CD4-positive, CD25-positive, alpha-beta regulatory T cell (primary cell): ENCODE measurements at regions not wholly inside any gene's neighbourhood (a gene's known extent, or its start where the extent isn't known, plus 50 kb on each side); places are given as distances from the start of the nearest gene placed in this dataset.
A peak's percentile ranks its signal among the peaks of the same experiment; 100 is the strongest.

Source experiments
- ATAC-seq, 2 donors: fragments of 150-1000 bp; cut with Tn5 transposase; one replicate each; pipeline ENCODE4 v1.10.0; 2021; ENCODE audit warnings: low read depth in 2 of 2, moderate number of reproducible peaks in 2 of 2, moderate library complexity in 1 of 2
- DNase-seq, 3 donors: peaks; one replicate each; pipeline versions ENCODE4 v3.0.0 to v3.0.0-alpha.2; 2012 to 2022; ENCODE audit warnings: mixed read lengths in 1 of 3
- H3K27ac ChIP-seq: one replicate; pipeline ENCODE4 v1.7.0; 2013; ENCODE audit warnings: mild to moderate bottlenecking, low read length; ENCODE audit not compliant: insufficient read depth, poor library complexity, severe bottlenecking
- H3K27me3 ChIP-seq: one replicate; pipeline ENCODE4 v1.7.0; 2013; ENCODE audit warnings: low read length; ENCODE audit not compliant: control insufficient read depth, insufficient read depth
- H3K36me3 ChIP-seq: one replicate; pipeline ENCODE4 v1.7.0; 2013; ENCODE audit warnings: mild to moderate bottlenecking, low read length, moderate library complexity; ENCODE audit not compliant: control insufficient read depth, insufficient read depth
- H3K4me1 ChIP-seq: 2 replicates; pipeline ENCODE4 v1.7.0; 2013; ENCODE audit warnings: mild to moderate bottlenecking, low read length; ENCODE audit not compliant: insufficient read depth, control insufficient read depth, poor library complexity, severe bottlenecking
- H3K4me3 ChIP-seq: one replicate; pipeline ENCODE4 v1.7.0; 2013; ENCODE audit warnings: low read depth, mild to moderate bottlenecking, low read length, moderate library complexity
- H3K9me3 ChIP-seq, 2 experiments: 1 replicate in 1 of 2; 2 replicates in 1 of 2; pipeline ENCODE4 v1.7.0; 2013; ENCODE audit warnings: low read length in 2 of 2, mild to moderate bottlenecking in 1 of 2, moderate library complexity in 1 of 2; ENCODE audit not compliant: control insufficient read depth in 2 of 2
- H3K27ac Mint-ChIP-seq, 3 donors: one replicate each; pipeline ENCODE4 v1.8.0; 2020 to 2022; ENCODE audit warnings: mild to moderate bottlenecking in 3 of 3, mixed read lengths in 3 of 3, moderate library complexity in 2 of 3
- H3K27me3 Mint-ChIP-seq: one replicate; pipeline ENCODE4 v1.8.0; 2022; ENCODE audit warnings: mild to moderate bottlenecking, mixed read lengths
- H3K36me3 Mint-ChIP-seq: one replicate; pipeline ENCODE4 v1.8.0; 2020; ENCODE audit warnings: mixed read lengths
- H3K4me1 Mint-ChIP-seq, 4 donors: one replicate each; pipeline ENCODE4 v1.8.0; 2020 to 2022; ENCODE audit warnings: mixed read lengths in 4 of 4, mild to moderate bottlenecking in 1 of 4
- H3K4me3 Mint-ChIP-seq, 4 donors: one replicate each; pipeline ENCODE4 v1.8.0; 2020 to 2022; ENCODE audit warnings: mild to moderate bottlenecking in 4 of 4, mixed read lengths in 4 of 4, moderate library complexity in 3 of 4
- H3K9me3 Mint-ChIP-seq, 7 donors: one replicate each; pipeline ENCODE4 v1.8.0; 2020 to 2022; ENCODE audit warnings: mixed read lengths in 7 of 7, mild to moderate bottlenecking in 3 of 7, moderate library complexity in 2 of 7

- Histone ChIP-seq H3K4me1 (no peaks in the 10 kb centered on the region), H3K27me3 (peaks cover 3% of the 10 kb centered on the region), H3K4me3 (no peak overlapping the region), H3K36me3 (no peaks in the 10 kb centered on the region), H3K9me3 (no peaks in the 10 kb centered on the region), H3K27ac (no peak overlapping the region)
- Mint-ChIP-seq H3K9me3 (peaks cover 0 to 2% (median 0%) of the 10 kb centered on the region in 7 donors), H3K4me1 (peaks cover 7 to 13% (median 10%) of the 10 kb centered on the region in 4 donors), H3K36me3 (no peaks in the 10 kb centered on the region), H3K27ac (no peak overlapping the region), H3K4me3 (no peak overlapping the region), H3K27me3 (peaks cover 4% of the 10 kb centered on the region)
- DNase-seq = no peak
- no peak for ATAC-seq
Measured at GRCh38 chr2:157932480-157933159, 56.5 kb upstream of the ACVR1 start.

GRCh38 chr2:157931542-157931941 is 55.4 kb upstream of the ACVR1 start:
- H3K4me1 Mint-ChIP-seq = peaks cover 7 to 13% (median 10%) of the 10 kb centered on the region in 4 donors
- H3K27me3 ChIP-seq = peaks cover 3% of the 10 kb centered on the region
- H3K27ac Mint-ChIP-seq = no peak overlapping the region
- no peaks in the 10 kb centered on the region for H3K4me1 ChIP-seq
- peaks cover 7% of the 10 kb centered on the region for H3K27me3 Mint-ChIP-seq
- no peak for DNase-seq
- H3K36me3 ChIP-seq = no peaks in the 10 kb centered on the region
- no peaks in the 10 kb centered on the region for H3K36me3 Mint-ChIP-seq
- H3K27ac ChIP-seq = no peak overlapping the region
- ATAC-seq = no peak
- peaks cover 0 to 2% (median 0%) of the 10 kb centered on the region in 7 donors for H3K9me3 Mint-ChIP-seq
- H3K9me3 ChIP-seq = no peaks in the 10 kb centered on the region
- H3K4me3 Mint-ChIP-seq = no peak overlapping the region
- H3K4me3 ChIP-seq = no peak overlapping the region

- H3K4me1 Mint-ChIP-seq = peaks cover 0 to 7% (median 2%) of the 10 kb centered on the region in 4 donors
- DNase-seq = no peak
- no peak for ATAC-seq
- peaks cover 7% of the 10 kb centered on the region for H3K27me3 Mint-ChIP-seq
- no peak overlapping the region for H3K4me3 Mint-ChIP-seq
- H3K27ac Mint-ChIP-seq = no peak overlapping the region
- no peaks in the 10 kb centered on the region for H3K4me1 ChIP-seq
- peaks cover 0 to 2% (median 0%) of the 10 kb centered on the region in 7 donors for H3K9me3 Mint-ChIP-seq
- H3K27ac ChIP-seq = no peak overlapping the region
- no peaks in the 10 kb centered on the region for H3K36me3 Mint-ChIP-seq
- no peaks in the 10 kb centered on the region for H3K9me3 ChIP-seq
- H3K27me3 ChIP-seq = peaks cover 3% of the 10 kb centered on the region
- no peaks in the 10 kb centered on the region for H3K36me3 ChIP-seq
- no peak overlapping the region for H3K4me3 ChIP-seq
Measured at GRCh38 chr2:157930728-157931127, 54.6 kb upstream of the ACVR1 start.

- H3K4me3 ChIP-seq = no peak overlapping the region
- no peak overlapping the region for H3K27ac ChIP-seq
- ATAC-seq = no peak
- H3K27me3 ChIP-seq = peaks cover 3% of the 10 kb centered on the region
- no peaks in the 10 kb centered on the region for H3K36me3 ChIP-seq
- no peak overlapping the region for H3K27ac Mint-ChIP-seq
- peaks cover 0 to 2% (median 0%) of the 10 kb centered on the region in 7 donors for H3K9me3 Mint-ChIP-seq
- peaks cover 7% of the 10 kb centered on the region for H3K27me3 Mint-ChIP-seq
- no peaks in the 10 kb centered on the region for H3K36me3 Mint-ChIP-seq
- no peaks in the 10 kb centered on the region for H3K9me3 ChIP-seq
- no peak for DNase-seq
- H3K4me3 Mint-ChIP-seq = no peak overlapping the region
- H3K4me1 Mint-ChIP-seq = peaks cover 0 to under 1% (median 0%) of the 10 kb centered on the region in 4 donors
- no peaks in the 10 kb centered on the region for H3K4me1 ChIP-seq
Measured at GRCh38 chr2:157929871-157930667, 53.9 kb upstream of the ACVR1 start.

GRCh38 chr2:157928372-157928771 is 52.2 kb upstream of the ACVR1 start:
- ATAC-seq (no peak), DNase-seq (no peak)
- H3K4me1 Mint-ChIP-seq = no peaks in the 10 kb centered on the region
- peaks cover 0 to 2% (median 0%) of the 10 kb centered on the region in 7 donors for H3K9me3 Mint-ChIP-seq
- H3K4me3 ChIP-seq = no peak overlapping the region
- H3K36me3 Mint-ChIP-seq = no peaks in the 10 kb centered on the region
- no peak overlapping the region for H3K27ac ChIP-seq
- H3K36me3 ChIP-seq = no peaks in the 10 kb centered on the region
- no peak overlapping the region for H3K4me3 Mint-ChIP-seq
- H3K27me3 Mint-ChIP-seq = peaks cover 7% of the 10 kb centered on the region
- peaks cover 3% of the 10 kb centered on the region for H3K27me3 ChIP-seq
- H3K4me1 ChIP-seq = no peaks in the 10 kb centered on the region
- H3K9me3 ChIP-seq = no peaks in the 10 kb centered on the region
- peak overlapping the region in 1 of 3 donors; percentile 82 for H3K27ac Mint-ChIP-seq

- H3K27me3 Mint-ChIP-seq = peaks cover 7% of the 10 kb centered on the region
Measured at GRCh38 chr2:157927155-157927554, 51.0 kb upstream of the ACVR1 start.

More at GRCh38 chr2:157927155-157927554, 51.0 kb upstream of the ACVR1 start:
- Histone ChIP-seq H3K36me3 (no peaks in the 10 kb centered on the region), H3K9me3 (no peaks in the 10 kb centered on the region), H3K4me1 (no peaks in the 10 kb centered on the region), H3K27ac (no peak overlapping the region), H3K4me3 (no peak overlapping the region), H3K27me3 (peaks cover 4% of the 10 kb centered on the region)
- Mint-ChIP-seq H3K4me3 (no peak overlapping the region), H3K9me3 (peaks cover 0 to 2% (median 0%) of the 10 kb centered on the region in 7 donors), H3K27ac (no peak overlapping the region), H3K36me3 (no peaks in the 10 kb centered on the region), H3K4me1 (no peaks in the 10 kb centered on the region)
- DNase-seq = no peak
- ATAC-seq = no peak
